ENCODE measurements at regions not wholly inside any gene's neighbourhood (a gene's known extent, or its start where the extent isn't known, plus 50 kb on each side); places are given as distances from the start of the nearest gene placed in this dataset.

DNA sequence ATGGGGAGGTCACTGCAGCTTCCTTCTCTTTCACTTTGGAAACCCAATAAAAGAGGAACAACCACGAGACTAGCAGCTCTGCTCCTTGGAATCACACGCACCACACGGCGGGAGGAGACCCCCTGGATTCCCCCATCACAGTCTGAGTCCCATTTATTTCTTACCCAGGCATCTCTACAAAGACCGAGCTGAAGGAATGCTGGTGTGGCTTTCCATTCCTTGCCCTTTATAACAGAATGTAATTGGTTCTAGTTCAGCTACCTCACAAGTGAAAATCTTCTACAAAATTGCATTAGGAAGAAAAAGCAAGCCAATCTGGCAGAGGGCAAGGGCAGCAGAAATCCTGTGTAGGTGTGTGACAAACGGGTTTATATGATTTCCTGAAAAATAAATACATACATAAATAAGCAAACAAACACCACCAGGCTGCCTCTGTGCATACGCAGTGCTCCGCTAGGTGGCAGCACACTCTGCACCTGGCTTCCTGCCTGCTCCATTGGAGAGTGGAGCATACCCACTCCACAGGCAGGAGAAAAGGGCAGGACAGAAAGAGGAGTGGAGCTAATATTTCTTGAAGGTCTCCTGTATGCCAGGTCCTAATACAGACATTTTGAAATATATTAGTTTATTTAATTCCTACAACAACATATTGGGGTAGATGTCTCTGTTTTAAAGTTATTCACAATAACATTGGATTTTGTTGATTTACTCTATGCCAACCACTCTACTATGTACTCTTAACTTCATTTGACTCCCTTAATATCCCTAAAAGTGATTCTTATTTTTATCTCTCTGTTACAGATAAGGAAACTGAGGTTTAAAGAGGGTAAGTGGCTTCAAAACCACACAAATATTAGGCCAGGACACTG, 673.1 kb downstream of the KCNA4 start:
- DNase-seq (ENCODE audit: extremely low spot score): peak; percentile 60
- ChIA-PET CTCF (interaction anchor here (0.6 to 1.5 kb wide), 10 partner anchors 9 to 1763 kb away, joined by 3 to 7 read pairs (median 3); no protein-coding TSS in a partner anchor), POLR2A (no interaction called here)
- TF ChIP-seq ARNT (IDR thresholded peaks at IDR 0.05): no peak
- no peak for TF ChIP-seq L3MBTL2 (conservative IDR thresholded peaks at IDR 0.05)
- TF ChIP-seq FOXA1 (IDR thresholded peaks at IDR 0.05): no peak
- no peak for TF ChIP-seq SUZ12 (IDR thresholded peaks at IDR 0.05)
- TF ChIP-seq NFRKB (IDR thresholded peaks at IDR 0.05): no peak
- TF ChIP-seq TARDBP (IDR thresholded peaks at IDR 0.05): no peak

DNA sequence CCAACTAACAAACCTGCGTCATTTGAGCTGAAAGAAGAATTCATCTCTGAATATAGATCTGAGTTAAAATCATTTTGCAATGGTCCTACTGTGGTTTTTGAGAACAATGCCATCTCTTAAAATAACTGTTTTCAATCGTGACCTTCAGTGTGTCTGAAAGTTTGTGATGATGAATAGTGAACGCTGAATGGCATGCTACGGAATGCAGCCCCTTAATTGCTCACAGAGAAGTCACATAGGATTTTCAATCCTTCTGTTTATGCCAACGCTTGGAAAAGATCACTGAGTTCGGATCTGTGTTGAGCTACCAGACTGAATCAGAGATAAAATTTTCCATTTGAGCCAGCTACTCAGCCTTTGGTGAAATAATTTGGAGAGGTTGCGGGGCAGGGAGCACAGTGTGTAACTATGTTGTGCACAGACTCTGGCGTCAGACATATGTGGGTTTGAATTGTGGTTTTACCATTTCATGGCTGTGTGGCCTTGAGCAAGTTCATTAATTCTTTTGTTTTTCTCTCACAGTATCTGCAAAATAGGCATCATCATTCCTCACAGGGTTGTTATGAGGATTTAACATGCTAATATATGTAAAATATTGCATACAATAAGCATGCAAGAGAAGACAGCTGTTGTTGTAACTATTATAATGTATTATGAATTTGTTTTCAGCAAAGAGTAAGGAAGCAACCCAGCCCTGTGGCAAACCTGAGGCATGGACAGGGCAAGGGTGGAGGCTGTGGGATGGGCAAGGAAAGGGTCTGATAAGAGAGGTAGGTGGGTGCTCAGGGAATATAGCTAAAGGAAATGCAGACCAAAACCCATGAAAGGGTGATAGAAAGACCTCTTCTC, 679.9 kb downstream of the KCNA4 start:
- no peak for DNase-seq (ENCODE audit: extremely low spot score)
- CTCF ChIA-PET: interaction anchor here (0.5 kb wide), 1 partner anchor 807 kb away, joined by 3 read pairs; no protein-coding TSS in a partner anchor
- TF ChIP-seq NFRKB (IDR thresholded peaks at IDR 0.05) (no peak), ZNF384 (IDR thresholded peaks at IDR 0.05) (no peak), FOXM1 (IDR thresholded peaks at IDR 0.05; ENCODE audit: borderline replicate concordance) (no peak)
- POLR2A ChIA-PET: no interaction called here

DNA sequence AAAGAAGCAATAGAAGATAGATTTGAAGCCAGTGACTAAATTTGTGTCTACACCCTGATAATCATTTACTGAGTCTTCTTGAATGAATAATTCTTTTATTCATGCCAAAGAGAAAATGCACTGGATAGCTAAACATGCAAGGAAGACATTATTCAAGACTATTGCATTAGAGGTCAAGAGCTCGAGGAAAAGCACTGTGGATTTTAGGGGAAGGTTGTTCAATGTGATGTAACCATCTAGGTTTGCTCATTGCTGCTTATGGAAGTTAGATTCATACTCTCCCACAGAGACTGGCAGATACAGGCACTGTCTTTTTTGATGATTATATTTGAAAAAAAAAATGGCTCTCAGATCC, 682.1 kb downstream of the KCNA4 start:
- CTCF ChIA-PET: no interaction called here
- POLR2A ChIA-PET: no interaction called here
- TF ChIP-seq NFRKB (IDR thresholded peaks at IDR 0.05): no peak
- TF ChIP-seq SP1 (IDR thresholded peaks at IDR 0.05): no peak
- no peak for TF ChIP-seq FOXA1 (IDR thresholded peaks at IDR 0.05)
- no peak for TF ChIP-seq ZNF384 (IDR thresholded peaks at IDR 0.05)
- no peak for TF ChIP-seq BHLHE40 (IDR thresholded peaks at IDR 0.05; ENCODE audit: borderline replicate concordance)
- no peak for TF ChIP-seq SUZ12 (IDR thresholded peaks at IDR 0.05)
- no peak for TF ChIP-seq TARDBP (IDR thresholded peaks at IDR 0.05)
- TF ChIP-seq ELF4 (IDR thresholded peaks at IDR 0.05): no peak
- no peak for TF ChIP-seq LEF1 (IDR thresholded peaks at IDR 0.05; ENCODE audit: borderline replicate concordance)
- no peak for TF ChIP-seq HDGF (IDR thresholded peaks at IDR 0.05; ENCODE audit: borderline replicate concordance)
- TF ChIP-seq, protein P1, sequence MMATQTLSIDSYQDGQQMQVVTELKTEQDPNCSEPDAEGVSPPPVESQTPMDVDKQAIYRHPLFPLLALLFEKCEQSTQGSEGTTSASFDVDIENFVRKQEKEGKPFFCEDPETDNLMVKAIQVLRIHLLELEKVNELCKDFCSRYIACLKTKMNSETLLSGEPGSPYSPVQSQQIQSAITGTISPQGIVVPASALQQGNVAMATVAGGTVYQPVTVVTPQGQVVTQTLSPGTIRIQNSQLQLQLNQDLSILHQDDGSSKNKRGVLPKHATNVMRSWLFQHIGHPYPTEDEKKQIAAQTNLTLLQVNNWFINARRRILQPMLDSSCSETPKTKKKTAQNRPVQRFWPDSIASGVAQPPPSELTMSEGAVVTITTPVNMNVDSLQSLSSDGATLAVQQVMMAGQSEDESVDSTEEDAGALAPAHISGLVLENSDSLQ (IDR thresholded peaks at IDR 0.05): no peak
- TF ChIP-seq FOXM1 (IDR thresholded peaks at IDR 0.05; ENCODE audit: borderline replicate concordance): no peak
- TF ChIP-seq FOXK2 (IDR thresholded peaks at IDR 0.05): no peak
- no peak for TF ChIP-seq ARNT (IDR thresholded peaks at IDR 0.05)
- TF ChIP-seq L3MBTL2 (conservative IDR thresholded peaks at IDR 0.05): no peak
- no peak for TF ChIP-seq CTBP1 (IDR thresholded peaks at IDR 0.05; ENCODE audit: borderline replicate concordance)
- DNase-seq (ENCODE audit: extremely low spot score): no peak

DNA sequence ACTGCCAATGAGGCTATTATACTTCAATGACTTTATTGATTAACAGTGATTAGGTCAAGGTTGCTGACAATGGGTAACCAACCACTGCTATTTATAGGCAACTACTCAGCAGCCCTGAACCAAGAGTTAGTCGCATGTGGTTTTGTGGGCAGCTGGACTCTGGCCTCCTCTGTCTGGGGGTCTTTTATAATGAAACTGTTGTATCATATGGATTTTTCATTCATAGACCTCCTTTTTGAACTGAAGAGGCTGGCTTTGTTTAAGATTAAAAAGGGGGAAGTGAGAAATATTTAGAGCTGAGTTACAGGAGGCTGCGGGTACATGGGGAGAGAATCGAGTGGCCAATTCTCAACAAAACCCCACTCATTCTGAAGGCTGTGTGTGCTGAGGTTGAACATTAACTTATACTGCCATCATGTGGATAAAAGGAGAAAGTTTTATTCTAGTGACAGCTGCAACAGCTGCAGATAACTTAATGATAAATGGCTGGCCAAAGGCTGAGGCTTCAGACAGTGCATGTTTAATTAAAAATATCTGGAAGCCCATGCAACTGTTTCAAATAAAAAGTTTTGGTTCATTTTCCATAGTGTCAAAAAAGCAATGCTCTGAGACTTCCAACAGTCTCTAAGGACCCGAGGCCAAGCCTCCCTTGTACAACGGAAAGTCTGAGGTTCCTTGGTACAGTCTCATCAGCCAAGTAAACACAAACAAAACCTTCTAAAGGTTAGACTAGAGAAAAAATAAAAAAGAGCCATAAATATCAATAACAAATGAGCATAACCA, 682.6 kb downstream of the KCNA4 start:
- CTCF ChIA-PET: no interaction called here
- DNase-seq (ENCODE audit: extremely low spot score): peak; percentile 36
- TF ChIP-seq, protein P1 (IDR thresholded peaks at IDR 0.05): peak; percentile 72
- TF ChIP-seq LEF1 (IDR thresholded peaks at IDR 0.05; ENCODE audit: borderline replicate concordance): no peak
- POLR2A ChIA-PET: no interaction called here

DNA sequence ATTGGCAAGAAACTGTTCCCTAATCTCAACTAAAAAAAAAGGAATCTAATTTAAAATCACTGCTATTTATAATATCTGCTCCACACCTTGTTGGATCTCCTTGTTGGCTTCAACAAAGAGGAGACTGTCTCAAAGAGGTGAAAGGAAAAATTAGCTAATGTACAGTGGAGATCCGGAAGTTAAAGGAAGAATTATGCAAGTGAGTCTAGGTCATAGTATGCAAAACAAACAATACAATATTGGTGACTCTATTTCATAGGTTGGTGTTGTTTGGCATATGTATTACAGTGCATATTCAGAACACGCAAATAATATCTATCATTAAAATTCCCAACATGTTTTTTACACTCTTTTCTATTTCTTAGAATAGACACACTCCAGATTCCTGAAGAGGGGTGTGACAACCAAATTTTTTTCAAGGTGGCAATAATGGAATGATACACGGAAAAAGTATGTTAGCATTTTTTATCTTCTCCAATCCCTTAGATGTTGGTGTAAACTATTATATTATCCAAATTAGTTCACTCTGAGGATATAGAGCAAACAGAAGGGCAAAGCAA, 685.3 kb downstream of the KCNA4 start:
- ChIA-PET CTCF (no interaction called here), POLR2A (no interaction called here)
- no peak for TF ChIP-seq TARDBP (IDR thresholded peaks at IDR 0.05)
- no peak for TF ChIP-seq FOXM1 (IDR thresholded peaks at IDR 0.05; ENCODE audit: borderline replicate concordance)
- TF ChIP-seq ZNF384 (IDR thresholded peaks at IDR 0.05): no peak
- TF ChIP-seq, protein P1 (IDR thresholded peaks at IDR 0.05): no peak
- TF ChIP-seq BHLHE40 (IDR thresholded peaks at IDR 0.05; ENCODE audit: borderline replicate concordance): no peak
- no peak for TF ChIP-seq ELF4 (IDR thresholded peaks at IDR 0.05)
- TF ChIP-seq SUZ12 (IDR thresholded peaks at IDR 0.05): no peak
- no peak for TF ChIP-seq L3MBTL2 (conservative IDR thresholded peaks at IDR 0.05)
- no peak for TF ChIP-seq FOXK2 (IDR thresholded peaks at IDR 0.05)
- TF ChIP-seq HDGF (IDR thresholded peaks at IDR 0.05; ENCODE audit: borderline replicate concordance): no peak
- TF ChIP-seq ARNT (IDR thresholded peaks at IDR 0.05): no peak
- TF ChIP-seq CTBP1 (IDR thresholded peaks at IDR 0.05; ENCODE audit: borderline replicate concordance): no peak
- DNase-seq (ENCODE audit: extremely low spot score): no peak
